Activated CD4-positive, CD25-positive, alpha-beta regulatory T cell (primary cell): ENCODE measurements at regions not wholly inside any gene's neighbourhood (a gene's known extent, or its start where the extent isn't known, plus 50 kb on each side); places are given as distances from the start of the nearest gene placed in this dataset.

Experiments used
- DNase-seq, 4 experiments: peaks; one replicate each; lab custom pipeline; 2025; lab: John Stamatoyannopoulos, UW

DNA sequence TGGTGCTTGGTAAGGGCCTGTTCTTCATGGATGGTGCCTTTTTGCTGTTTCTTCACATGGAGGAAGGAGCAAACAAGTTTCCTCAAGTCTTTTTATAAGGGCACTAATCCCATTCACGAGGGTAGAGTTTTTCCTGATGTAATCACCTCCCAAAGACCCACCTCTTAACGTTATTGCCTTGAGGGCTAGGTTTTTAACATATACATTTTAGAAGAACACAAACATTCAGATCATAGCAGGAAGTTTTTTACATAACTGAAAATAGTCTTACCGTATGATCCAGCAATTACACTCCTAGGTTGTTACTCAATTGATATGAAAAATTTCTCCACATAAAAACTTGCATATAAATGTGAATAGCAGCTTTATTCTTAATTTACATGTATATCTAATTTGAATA lies 976.3 kb downstream of the DSC3 start:
- no peak for DNase-seq

DNA sequence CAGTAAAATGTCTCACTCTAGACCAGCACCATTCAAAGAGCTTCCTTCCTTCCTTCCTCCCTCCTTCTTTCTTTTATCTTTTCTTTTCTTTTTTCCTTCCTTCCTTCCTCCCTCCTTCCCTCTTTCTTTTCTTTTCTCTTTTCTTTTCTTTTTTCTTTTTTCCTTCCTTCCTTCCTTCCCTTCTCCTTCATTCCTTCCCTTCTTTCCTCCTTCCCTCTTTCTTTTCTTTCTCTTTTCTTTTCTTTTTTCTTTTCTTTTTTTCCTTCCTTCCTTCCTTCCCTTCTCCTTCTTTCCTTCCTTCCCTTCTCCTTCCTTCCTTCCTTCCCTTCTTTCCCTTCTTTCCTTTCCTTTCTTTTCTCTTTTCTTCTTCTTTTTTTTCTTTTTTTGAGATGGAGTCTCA lies 985.1 kb downstream of the DSC3 start:
- DNase-seq, result no peak

DNA sequence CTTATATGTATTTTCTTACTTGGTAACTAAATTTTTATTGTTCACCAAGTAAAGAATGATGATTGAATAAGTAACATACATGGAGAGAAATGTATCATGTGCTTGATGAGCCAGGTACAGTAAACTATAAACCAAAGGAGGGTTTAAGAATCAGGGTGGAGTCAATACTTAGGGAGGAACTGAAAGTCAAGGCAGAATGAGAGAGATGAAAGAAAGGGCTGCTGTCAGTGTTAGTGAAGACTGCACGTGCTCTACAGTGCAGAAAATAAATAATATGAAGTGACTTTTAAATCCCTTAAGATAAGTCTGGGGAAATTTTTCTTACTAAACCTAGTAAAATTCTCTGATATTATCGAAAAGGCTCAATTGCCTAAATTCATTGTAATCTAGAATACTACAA lies 986.0 kb downstream of the DSC3 start:
- no peak for DNase-seq

DNA sequence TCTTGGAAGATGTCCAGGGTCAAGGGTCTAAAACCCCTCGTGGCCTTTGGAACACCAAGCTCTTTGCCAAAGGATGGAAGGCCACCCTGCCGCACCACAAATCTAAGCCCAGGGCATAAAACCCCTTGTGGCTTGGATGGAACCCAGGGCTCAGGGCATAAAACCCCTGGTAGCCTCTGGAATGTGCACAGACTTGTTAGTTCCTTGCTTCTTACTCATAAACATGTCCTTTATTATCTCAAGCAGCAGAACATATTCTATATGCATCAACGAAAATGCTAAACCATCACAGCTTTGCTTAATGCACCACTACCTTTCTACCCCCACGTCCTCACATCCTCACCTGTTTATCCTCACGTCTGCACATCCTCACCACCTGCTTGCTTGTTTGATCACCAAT lies 998.0 kb downstream of the DSC3 start:
- no peak for DNase-seq

DNA sequence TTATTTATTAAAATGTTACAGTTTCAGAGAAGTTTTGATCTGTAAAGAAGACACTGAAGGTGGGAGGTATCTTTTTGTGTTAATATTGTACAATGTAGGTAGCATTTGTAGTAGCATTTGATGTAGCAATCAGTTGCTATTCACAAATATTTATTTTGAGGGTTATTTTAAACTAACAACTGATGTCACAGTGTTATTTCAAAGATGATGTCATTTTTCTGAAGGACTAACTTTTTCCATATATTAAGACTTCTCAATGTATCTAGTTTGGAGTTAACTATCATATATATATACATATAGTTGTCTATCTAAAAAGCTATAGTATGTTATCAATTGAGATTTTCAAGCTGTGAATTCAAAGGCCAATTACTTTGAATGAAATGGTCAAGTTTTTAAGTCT lies 1003.3 kb downstream of the DSC3 start:
- DNase-seq, result no peak

DNA sequence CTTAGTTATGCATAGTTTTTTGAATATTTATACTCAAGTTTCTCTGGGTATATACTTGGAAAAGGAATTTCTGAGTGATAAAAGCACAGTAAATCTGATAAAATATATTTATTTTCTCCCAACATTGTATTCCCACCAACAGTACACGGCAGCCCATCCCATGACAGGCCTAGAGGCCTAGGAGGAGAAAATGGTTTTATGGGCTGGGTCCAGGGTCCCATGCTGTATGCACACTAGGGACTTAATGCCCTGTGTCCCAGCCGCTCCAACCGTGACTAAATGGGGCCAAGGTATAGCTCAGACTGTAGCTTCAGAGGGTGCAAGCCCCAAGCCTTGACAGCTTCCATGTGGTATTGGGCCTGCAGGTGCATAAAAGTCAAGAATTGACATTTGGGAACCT lies 1007.7 kb downstream of the DSC3 start:
- DNase-seq, result no peak

DNA sequence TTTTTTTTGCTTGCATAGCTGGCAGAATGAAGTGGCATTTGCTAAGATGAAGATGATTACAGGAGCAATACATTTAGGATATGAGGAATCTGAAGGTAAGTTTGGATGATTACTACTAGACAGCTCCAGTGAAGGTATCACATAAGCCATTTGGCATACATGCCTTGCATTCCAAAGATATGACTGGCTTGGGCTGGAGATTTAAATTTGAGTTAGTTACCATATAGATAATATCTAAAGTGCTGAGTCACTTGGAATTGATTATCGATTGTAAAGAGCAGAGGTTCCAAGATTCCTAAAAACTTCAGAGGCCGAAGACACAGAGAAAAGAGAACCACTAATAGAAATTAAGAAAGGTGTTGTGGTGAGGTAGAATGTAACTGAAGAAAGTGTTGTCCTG lies 1026.4 kb downstream of the DSC3 start:
- no peak for DNase-seq

DNA sequence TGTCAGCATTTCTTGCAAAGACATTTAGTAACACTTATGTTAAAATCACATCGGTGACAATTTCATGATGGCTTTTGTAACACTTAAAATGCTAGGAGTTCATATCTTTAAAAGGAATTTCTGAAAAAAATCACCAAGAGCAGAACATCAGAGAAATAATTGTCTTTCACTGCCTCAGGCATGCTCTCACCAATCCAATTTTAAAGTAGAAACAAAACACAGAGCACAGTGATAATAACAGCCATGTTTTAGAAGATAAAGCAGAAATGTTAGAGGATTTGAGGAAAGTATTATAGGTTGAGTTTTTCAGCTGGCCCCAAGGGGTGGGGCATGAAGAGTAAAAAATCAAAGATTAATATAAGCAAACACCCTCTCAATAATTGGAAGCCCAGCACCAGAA lies 1037.6 kb downstream of the DSC3 start:
- DNase-seq, result no peak

DNA sequence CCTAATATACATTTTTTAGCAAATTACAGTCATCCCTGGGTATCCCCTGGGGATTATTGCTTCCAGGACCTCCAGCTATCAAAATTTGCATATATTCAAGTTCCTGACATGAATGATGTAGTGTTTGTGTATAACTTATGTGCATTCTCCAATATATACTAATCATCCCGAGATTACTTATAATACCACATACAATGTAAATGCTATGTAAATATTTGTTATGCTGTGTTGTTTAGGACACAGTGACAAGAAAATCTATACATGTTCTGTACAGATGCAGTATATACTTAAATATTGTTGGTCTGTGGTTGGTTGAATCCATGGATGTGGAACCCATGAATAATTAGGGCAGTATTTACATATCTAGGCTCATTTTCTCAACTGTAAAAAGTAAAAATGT lies 1060.3 kb downstream of the DSC3 start:
- DNase-seq, result no peak

DNA sequence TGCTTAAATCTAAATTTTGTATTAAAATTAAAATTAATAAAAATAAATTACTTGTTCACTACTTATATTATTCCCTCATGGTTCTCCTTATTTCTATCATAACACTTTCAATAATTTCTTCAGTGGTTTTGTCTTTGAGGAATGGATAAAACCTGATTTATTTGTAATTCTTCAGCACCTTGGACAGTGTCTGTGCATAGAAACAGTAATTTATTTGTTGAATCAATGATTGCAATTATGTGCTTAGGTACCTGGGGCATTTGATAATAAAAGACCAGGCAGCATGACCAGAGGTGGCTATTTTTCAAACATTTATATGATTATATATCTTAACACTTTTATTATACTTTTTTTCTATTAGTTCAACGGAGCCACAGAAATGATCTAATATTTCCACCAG lies 1062.7 kb downstream of the DSC3 start:
- DNase-seq, result no peak

DNA sequence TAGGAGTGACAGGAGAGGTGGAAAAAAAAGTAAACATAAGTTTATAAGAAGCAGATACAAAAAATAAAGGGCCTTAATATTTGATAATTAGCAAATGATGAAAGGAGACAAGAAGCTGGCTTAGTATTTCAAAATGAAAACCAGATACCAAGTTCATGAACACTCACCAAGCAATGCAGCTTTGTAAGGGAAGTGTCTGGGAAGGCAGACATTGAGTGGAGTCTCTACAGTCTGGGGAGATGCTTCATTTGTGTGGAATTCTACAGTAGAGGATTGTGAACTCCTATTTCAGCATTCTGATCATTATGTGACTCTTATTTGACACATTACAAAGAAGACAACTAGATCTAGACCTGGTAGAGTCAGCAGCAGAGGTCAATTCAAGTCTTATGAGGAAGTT lies 1072.7 kb downstream of the DSC3 start:
- no peak for DNase-seq

DNA sequence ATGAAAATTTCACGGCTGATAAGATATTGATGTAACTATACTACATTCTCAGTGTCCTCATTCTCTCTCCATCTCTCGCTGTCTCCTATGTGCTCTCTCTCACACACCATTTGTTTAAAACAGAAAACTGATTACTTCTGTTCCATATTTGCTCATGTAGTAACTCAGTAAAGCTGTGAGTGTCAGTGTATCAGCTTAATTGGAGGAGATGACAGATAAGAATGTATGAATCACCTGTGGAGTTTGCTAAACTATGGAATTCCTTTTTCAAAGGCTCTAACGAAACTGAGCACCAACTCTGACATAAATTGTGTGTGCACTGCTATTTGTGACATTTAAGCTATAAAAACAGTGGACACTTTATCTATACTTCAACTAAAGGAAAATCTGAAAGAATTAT lies 1080.0 kb downstream of the DSC3 start:
- no peak for DNase-seq

DNA sequence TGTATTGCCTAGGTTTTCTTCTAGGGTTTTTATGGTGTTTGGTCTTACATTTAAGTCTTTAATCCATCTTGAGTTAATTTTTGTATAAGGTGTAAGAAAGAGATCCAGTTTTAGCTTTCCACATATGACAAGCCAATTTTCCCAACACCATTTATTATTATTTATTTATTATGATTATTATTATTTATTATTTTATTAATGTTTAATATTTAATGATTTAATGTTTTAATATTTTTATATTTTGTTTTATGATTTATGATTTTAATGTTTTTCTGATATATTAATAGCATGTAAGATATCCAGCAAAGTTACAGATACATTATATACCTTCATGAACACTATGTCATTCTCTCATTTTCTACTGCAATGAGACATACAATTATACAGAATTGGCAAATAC lies 1082.0 kb downstream of the DSC3 start:
- no peak for DNase-seq

DNA sequence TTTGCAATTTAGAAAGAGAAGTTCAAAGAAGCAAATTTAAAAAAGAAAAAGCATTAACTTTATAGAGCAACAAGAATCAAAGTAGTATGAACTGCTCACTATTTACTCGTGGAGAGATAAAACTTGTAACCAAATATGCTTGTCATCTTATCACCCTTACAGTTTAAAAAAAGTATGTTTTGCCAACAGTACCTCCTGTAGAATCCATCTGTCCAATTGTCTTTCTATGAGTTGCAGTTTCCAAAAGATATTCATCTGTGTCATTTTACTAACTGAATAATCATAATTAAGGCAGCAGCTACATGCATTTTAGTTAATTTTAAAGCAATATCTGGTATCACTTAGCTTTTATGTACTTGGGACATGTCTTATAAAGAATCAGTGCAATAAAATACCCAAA lies 1112.3 kb downstream of the DSC3 start:
- DNase-seq, result no peak

DNA sequence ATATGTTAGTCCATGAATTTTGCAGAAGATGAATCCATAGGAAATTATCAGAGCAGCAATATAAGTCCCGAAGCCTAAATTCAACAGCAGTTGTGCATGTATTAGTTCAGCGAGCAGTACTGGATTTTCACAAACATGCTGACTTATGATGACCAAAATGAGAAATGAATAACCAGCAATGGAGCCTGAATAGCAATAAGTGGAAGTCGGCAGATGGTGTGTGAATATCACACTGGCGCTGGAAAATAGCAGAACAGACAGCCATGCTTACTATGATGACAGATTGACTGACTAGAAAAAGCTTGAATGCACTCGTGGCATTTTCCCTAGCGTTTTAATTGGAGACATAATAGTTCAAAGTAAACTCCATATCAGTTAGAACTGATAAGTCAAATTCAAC lies 1114.5 kb downstream of the DSC3 start:
- DNase-seq, result no peak

DNA sequence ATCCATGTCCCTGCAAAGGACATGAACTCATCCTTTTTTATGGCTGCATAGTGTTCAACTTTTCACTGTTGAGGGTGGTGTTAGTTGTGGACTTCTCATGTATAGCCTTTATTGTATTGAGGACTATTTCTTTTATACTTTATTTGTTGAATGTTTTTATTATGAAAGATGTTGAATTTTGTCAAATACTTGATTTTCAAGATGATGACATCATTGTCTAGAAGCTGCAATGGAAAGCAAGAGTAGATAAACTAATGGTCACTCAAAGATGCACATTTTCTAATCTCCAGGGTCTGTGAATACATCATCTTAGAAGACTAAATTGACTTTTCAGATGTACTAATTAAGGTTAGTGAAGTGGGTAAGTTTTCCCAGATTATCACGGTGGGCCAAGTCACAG lies 1117.0 kb downstream of the DSC3 start:
- no peak for DNase-seq

DNA sequence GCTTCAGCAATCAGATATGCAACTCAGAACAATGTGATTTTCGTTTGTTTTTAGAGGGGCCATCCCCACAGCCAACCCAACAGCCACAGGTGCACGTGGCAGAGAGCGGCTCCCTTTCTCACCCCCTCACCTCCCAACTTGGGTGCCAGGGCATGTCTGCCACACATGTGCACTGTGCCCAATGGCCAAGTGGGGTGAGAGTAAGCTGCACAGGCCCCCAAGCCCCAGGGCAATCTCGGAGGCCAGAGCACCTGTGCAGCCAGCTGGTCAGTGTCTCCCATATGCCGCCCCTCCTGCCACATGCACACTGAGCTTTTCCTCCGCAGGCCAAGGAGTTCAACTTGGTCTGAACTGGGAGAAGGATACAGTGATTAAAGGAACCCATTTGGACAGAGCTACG lies 1130.2 kb downstream of the DSC3 start:
- no peak for DNase-seq

DNA sequence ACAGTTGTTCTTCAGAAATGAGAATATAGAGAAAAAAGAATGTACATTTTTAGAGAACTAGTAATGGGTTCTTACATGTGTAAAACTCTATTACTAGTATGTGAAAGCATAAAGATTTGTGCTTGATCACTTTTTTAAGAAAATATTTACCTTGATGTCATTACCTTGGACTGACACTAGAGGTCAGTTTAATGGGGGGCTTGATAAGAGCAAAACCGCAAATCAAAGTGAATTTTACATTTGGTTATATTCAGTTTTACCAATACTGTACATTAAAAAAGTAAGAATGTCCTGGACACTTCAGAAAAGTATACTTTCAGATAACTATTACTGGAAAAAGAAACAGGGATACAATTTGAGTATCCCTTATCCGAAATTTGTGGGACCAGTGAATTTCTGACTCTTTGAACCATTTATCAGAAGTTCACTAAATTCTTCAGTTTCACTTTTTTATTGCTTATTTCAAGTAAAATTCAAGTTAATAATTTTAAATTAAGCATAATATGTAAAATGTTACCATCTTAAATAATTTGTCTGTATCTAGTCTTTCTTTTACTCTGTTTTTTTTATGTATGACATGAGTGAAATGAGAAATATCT lies 1149.5 kb downstream of the DSC3 start:
- DNase-seq, result no peak

DNA sequence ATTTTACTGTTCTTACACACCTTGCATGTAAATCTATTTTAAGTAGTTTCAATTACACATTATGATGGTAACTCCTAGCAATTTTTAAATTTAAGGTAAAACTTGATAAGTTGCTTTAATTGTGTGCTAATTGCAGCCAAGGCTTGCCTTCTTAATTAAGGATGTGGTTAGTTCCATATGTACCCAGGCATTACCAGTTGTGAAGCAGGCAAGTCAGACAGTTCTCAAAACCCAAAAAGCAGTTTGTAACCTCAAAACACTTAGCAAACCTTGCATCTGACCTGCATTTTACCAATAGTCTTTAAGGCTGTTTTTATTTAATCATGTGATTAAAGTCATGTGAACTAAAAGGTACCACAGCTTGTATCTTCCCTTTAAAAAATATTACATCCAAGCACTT lies 1159.4 kb downstream of the DSC3 start:
- DNase-seq, result no peak

DNA sequence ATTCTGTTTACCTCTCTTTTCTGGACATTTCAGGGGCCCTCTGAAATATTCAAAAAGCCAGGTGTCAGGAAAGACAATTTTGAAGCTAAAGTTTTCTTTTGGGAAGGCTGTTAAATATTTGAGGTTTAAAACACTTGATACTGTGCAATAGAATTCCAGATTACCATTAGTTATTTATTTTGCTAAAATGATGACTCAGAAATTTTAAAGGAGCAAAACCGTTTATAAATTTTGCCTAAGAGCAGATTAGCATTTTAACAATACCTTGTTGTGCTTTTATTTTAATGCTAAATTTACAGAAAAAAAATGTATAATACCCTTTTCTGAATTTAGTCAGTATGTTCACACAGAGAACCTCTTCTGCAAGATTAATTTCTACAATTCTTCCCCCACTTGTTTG lies 1159.9 kb downstream of the DSC3 start:
- DNase-seq, result no peak

DNA sequence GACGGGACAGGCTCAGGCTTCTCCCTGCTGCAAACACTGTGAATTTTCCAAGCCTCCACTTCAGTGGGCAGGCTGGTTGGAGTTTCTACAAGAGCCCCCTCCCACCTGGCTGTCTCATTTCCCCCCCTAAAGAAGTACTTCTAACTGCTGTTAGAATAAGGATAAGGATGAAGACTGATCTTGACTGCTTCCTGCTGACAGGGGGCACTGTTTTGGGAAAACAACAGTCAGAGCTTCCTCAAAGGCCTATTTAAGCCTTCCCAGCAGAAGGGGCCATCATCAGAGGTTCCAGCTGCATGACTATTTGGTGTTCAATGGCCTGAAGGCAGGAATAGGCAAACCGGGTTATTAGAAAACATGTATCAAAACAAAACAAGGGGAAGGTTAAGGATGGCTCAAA lies 1162.8 kb downstream of the DSC3 start:
- DNase-seq, result no peak

DNA sequence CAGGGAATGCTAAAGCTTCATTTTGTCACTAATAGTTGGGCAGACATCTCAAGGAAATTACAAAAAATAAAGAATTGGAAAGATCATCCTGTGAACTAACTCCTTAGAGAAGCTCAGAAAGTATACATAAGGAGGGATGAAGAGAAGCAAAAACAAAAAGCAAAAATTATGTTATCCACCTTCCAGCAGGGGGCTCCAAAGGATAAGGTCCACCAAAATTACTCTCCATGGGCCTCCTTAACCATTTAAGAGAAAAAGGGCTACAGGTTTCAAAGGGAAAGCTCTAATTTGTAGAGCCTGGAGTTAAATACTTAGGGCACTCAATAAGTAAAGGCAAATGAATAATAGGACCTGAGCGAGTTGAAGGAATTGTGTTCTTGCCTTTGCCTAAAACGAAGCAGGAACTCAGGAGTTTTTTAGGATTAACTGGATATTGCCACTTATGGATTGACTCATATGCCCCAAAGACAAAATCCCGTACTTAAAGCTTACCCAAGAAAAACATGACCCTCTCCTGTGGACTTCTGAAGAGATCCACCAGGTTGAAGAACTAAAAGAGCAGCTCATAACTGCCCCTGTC lies 1167.9 kb downstream of the DSC3 start:
- no peak for DNase-seq

DNA sequence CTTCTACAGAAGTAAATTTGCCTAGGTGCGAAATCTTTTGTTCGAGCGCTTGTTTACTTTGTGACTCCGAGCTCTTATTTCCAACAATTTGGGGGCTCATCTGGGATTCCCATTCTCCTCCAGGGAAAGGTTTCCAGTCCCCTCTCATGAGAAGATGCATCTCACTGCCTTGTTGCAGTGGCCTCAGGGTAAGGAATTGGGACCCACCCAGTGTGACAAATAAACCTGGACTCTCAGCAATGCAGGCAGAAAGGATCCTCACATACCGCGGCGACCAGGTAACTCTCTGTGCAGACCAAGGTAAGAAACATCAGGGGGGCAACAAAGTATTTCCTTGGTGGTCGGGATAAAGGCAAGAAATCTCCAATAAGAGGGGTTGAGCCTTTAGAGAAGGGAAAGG lies 1169.3 kb downstream of the DSC3 start:
- no peak for DNase-seq

DNA sequence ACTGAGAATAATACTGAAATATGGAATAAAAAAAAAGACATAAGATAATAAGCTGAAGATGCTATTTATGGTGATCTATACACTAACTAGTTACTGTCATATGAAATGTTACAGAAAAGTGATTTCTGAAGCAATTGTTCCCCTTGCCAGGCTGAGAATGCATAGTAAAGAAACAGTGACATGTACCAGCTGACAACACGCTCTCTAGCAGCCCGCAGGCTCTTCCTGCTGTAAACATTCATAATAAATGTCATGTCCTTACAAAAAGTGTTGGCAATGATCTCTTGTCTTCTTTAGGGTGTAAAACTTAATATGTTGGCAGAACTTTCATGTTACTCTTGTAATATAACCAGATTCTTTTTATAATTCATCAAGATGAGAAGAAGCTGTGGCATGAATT lies 1171.3 kb downstream of the DSC3 start:
- no peak for DNase-seq

DNA sequence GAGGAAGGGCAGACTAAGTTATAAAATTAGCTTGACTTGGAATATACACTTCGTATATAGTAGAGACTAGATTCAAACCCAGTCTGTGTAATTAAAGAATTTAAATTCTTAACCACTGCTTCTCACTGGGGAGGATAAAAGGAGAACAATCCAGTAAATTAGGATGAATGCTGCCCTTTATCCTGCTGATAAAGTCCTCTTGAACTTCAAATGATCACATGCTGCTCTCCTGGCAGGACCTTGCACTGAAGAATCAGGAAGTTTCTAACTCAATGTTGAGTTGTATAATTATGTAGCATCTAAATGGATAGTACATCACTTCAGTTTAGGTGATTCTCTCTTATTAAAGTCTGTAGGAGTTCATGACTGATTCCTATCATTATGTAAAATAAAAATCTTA lies 1179.7 kb downstream of the DSC3 start:
- no peak for DNase-seq
